ENCODE measurements at regions not wholly inside any gene's neighbourhood (a gene's known extent, or its start where the extent isn't known, plus 50 kb on each side); places are given as distances from the start of the nearest gene placed in this dataset.

DNA sequence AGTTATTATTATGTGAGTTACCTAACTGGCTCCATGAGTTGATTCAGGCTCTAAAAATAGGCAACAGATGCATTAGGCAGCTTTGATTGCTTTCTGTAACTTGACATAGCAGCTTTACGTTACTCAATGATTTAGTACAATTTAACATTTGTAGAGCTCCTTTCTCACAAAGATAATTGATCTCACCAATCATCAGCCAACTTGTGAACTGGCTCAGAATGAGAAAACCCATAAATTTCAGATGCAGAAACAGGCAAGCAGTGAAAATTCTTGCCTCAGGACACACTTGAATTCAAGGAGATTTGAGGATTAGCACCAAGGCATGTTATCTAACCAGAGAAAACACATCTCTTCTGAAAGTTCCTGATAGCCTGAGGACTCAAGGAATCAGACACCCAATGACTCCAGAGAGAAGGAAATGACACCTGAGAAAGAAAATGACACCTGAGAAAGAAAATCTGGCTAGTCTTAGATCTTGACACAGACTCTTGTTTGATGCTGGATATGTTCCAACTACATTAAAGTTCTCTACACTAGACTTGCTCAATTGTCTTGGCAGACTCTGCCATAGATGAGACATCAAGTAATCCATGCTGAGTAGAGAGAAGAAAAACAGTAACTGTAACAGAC, 315.1 kb upstream of the CBLB start:
- TF ChIP-seq POLR2AphosphoS5 (IDR thresholded peaks at IDR 0.05; ENCODE audit: low read depth) (no peak), GABPA (IDR thresholded peaks at IDR 0.05; ENCODE audit: low read depth) (no peak), SPI1 (IDR thresholded peaks at IDR 0.05; ENCODE audit: borderline replicate concordance, low read depth) (no peak)
- TF ChIP-seq, protein P1, sequence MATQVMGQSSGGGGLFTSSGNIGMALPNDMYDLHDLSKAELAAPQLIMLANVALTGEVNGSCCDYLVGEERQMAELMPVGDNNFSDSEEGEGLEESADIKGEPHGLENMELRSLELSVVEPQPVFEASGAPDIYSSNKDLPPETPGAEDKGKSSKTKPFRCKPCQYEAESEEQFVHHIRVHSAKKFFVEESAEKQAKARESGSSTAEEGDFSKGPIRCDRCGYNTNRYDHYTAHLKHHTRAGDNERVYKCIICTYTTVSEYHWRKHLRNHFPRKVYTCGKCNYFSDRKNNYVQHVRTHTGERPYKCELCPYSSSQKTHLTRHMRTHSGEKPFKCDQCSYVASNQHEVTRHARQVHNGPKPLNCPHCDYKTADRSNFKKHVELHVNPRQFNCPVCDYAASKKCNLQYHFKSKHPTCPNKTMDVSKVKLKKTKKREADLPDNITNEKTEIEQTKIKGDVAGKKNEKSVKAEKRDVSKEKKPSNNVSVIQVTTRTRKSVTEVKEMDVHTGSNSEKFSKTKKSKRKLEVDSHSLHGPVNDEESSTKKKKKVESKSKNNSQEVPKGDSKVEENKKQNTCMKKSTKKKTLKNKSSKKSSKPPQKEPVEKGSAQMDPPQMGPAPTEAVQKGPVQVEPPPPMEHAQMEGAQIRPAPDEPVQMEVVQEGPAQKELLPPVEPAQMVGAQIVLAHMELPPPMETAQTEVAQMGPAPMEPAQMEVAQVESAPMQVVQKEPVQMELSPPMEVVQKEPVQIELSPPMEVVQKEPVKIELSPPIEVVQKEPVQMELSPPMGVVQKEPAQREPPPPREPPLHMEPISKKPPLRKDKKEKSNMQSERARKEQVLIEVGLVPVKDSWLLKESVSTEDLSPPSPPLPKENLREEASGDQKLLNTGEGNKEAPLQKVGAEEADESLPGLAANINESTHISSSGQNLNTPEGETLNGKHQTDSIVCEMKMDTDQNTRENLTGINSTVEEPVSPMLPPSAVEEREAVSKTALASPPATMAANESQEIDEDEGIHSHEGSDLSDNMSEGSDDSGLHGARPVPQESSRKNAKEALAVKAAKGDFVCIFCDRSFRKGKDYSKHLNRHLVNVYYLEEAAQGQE (IDR thresholded peaks at IDR 0.05; ENCODE audit: insufficient replicate concordance, low read depth), result no peak
- TF ChIP-seq, protein P2, sequence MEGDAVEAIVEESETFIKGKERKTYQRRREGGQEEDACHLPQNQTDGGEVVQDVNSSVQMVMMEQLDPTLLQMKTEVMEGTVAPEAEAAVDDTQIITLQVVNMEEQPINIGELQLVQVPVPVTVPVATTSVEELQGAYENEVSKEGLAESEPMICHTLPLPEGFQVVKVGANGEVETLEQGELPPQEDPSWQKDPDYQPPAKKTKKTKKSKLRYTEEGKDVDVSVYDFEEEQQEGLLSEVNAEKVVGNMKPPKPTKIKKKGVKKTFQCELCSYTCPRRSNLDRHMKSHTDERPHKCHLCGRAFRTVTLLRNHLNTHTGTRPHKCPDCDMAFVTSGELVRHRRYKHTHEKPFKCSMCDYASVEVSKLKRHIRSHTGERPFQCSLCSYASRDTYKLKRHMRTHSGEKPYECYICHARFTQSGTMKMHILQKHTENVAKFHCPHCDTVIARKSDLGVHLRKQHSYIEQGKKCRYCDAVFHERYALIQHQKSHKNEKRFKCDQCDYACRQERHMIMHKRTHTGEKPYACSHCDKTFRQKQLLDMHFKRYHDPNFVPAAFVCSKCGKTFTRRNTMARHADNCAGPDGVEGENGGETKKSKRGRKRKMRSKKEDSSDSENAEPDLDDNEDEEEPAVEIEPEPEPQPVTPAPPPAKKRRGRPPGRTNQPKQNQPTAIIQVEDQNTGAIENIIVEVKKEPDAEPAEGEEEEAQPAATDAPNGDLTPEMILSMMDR (IDR thresholded peaks at IDR 0.05; ENCODE audit: insufficient read depth, low read length), result no peak
- DNase-seq (ENCODE audit: low read depth in 1 of 2, low spot score in 1 of 2), result no peak

GRCh38 chr3:106184540-106185457, 316.0 kb upstream of the CBLB start:
- Histone ChIP-seq H3K27ac (replicated peaks) (no peak overlapping the region), H3K4me3 (replicated peaks; ENCODE audit: insufficient read depth, low read length) (no peak overlapping the region), H3K27me3 (ENCODE audit: insufficient read depth, poor library complexity, severe bottlenecking) (no peaks in the 10 kb centered on the region)
- no peak for DNase-seq (ENCODE audit: low read depth in 1 of 2, low spot score in 1 of 2)
- TF ChIP-seq POLR2AphosphoS5 (IDR thresholded peaks at IDR 0.05; ENCODE audit: low read depth) (no peak), SPI1 (IDR thresholded peaks at IDR 0.05; ENCODE audit: borderline replicate concordance, low read depth) (no peak), GABPA (IDR thresholded peaks at IDR 0.05; ENCODE audit: low read depth) (no peak)
- TF ChIP-seq, protein P1 (IDR thresholded peaks at IDR 0.05; ENCODE audit: insufficient replicate concordance, low read depth), result no peak
- TF ChIP-seq, protein P2 (IDR thresholded peaks at IDR 0.05; ENCODE audit: insufficient read depth, low read length), result no peak

More for the DNA sequence above, 315.1 kb upstream of the CBLB start:
- H3K27ac ChIP-seq (replicated peaks), result no peak overlapping the region
- no peaks in the 10 kb centered on the region for H3K27me3 ChIP-seq (ENCODE audit: insufficient read depth, poor library complexity, severe bottlenecking)
- no peak overlapping the region for H3K4me3 ChIP-seq (replicated peaks; ENCODE audit: insufficient read depth, low read length)

DNA sequence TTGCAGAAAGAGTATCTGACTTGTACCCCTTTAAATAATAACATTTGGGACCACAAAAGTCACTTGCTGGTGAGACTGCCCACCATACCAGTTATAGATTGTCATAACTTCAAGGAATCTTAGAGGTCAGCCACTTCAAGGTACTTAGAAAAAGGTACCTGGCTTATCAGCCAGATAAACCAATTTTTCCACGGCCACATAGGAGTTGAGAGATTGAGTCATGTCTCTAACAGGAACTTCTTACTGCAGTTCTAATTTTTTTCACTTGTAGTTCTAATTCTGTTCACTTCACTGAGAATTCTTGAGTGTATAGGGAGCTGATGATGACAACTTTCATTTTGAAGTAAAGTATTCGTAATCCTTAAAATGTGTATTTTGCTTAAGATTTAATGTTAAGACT, 317.1 kb upstream of the CBLB start:
- no peaks in the 10 kb centered on the region for H3K27me3 ChIP-seq (ENCODE audit: insufficient read depth, poor library complexity, severe bottlenecking)
- no peak for DNase-seq (ENCODE audit: low read depth in 1 of 2, low spot score in 1 of 2)
- TF ChIP-seq POLR2AphosphoS5 (IDR thresholded peaks at IDR 0.05; ENCODE audit: low read depth) (no peak), GABPA (IDR thresholded peaks at IDR 0.05; ENCODE audit: low read depth) (no peak), SPI1 (IDR thresholded peaks at IDR 0.05; ENCODE audit: borderline replicate concordance, low read depth) (no peak)
- TF ChIP-seq, protein P1 (IDR thresholded peaks at IDR 0.05; ENCODE audit: insufficient replicate concordance, low read depth), result no peak
- TF ChIP-seq, protein P2 (IDR thresholded peaks at IDR 0.05; ENCODE audit: insufficient read depth, low read length), result no peak
- no peak overlapping the region for H3K4me3 ChIP-seq (replicated peaks; ENCODE audit: insufficient read depth, low read length)
- H3K27ac ChIP-seq (replicated peaks), result no peak overlapping the region

Measured in HL-60 (cell line).